ENCODE measurements at regions not wholly inside any gene's neighbourhood (a gene's known extent, or its start where the extent isn't known, plus 50 kb on each side); places are given as distances from the start of the nearest gene placed in this dataset.

GRCh38 chr2:192735447-192735846 is 540.7 kb upstream of the TMEFF2 start:
- TF ChIP-seq CTCF (IDR thresholded peaks at IDR 0.05; ENCODE audit: extremely low read depth in 1 of 2, insufficient read depth in 1 of 2, low read depth in 1 of 2, low read length in 2 of 2) (no peak), POLR2A (IDR thresholded peaks at IDR 0.05; ENCODE audit: low read depth, low read length) (no peak), FOS (IDR thresholded peaks at IDR 0.05; ENCODE audit: borderline replicate concordance, insufficient read depth, low read length) (no peak), JUN (IDR thresholded peaks at IDR 0.05; ENCODE audit: borderline replicate concordance, insufficient read depth, insufficient read length, low read depth) (no peak), EZH2 (IDR thresholded peaks at IDR 0.05; ENCODE audit: borderline replicate concordance, low read depth, low read length, severe bottlenecking) (no peak)

Data from endothelial cell of umbilical vein (primary cell).